GM21723 (cell line): ENCODE measurements at regions not wholly inside any gene's neighbourhood (a gene's known extent, or its start where the extent isn't known, plus 50 kb on each side); places are given as distances from the start of the nearest gene placed in this dataset.
"Not testable (repeated sequence)": the region's sequence is repeated elsewhere in the genome, so short reads cannot be mapped to it uniquely, and the experiment has no call there.

Experiments used
- ATAC-seq: cut with Tn5 transposase; IDR thresholded peaks from one replicate; pipeline ENCODE4 v1.9.1; 2021; ENCODE audit warnings: mild to moderate bottlenecking, moderate library complexity; ENCODE audit not compliant: unreplicated experiment

DNA sequence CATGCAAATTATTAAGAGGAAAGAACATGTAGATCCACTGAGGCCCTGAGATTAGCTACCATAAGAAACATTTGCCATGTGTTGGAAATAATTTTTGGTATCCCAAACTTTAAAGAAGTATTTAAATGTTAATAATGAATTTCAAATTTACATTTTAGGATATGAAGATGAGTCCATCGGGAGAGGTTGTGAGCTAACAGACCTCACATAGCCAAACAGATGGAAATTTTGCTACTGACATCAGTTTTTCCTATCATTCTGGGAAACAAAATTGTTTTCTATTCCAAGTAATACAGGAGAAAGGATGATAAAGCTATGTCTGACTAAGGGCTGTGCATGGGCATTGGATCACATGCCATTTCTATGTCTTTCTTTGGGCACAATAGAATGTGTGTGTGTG lies 809.6 kb downstream of the TENT5A start:
- ATAC-seq = no peak

GRCh38 chr6:80940976-80941375 lies 811.5 kb downstream of the TENT5A start:
- no peak for ATAC-seq

GRCh38 chr6:80940571-80940970 lies 811.9 kb downstream of the TENT5A start:
- no peak for ATAC-seq

DNA sequence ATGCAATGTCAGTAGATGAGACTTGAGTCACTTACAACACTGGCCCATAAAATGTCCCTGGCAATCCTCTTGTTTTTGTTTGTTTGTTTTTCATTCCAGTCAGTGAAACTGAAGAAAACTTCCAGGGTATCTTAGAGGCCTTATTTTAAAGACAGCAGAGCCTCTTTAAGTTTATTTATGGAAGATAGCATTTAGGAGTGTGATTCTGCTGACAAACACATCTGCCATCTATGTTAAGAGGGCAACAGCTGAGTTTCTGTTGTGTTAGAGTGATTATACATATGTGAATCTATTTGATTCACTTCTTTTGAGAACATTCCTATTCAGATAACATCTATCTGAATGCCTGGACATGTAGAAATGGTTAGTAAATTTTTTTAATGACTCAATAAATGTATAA lies 812.6 kb downstream of the TENT5A start:
- no peak for ATAC-seq

GRCh38 chr6:80939480-80939879 lies 813.0 kb downstream of the TENT5A start:
- ATAC-seq = no peak

- no peak for ATAC-seq
These were observed 814.4 kb downstream of the TENT5A start for GRCh38 chr6:80938131-80938530.

- no peak for ATAC-seq
These were observed 820.1 kb downstream of the TENT5A start for GRCh38 chr6:80932359-80932758.

DNA sequence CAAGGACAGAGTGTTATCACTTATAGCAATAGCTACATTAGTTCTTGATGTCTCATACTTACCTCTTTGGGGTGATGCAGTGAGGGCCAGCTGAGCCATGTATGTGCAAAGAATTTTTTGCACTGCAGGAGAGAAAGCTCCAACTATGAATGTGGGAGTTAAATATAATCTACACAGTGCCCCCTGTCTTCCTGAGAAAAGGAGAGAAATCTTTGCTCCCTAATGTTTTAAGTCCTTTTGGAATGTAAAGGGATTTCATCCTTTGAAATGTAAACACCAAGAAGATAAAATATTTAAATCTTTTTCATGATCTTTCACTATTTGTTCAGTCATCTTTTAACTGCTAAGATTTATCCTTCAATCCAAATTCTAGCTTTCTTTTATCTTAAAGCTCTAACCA lies 822.1 kb downstream of the TENT5A start:
- ATAC-seq = no peak

DNA sequence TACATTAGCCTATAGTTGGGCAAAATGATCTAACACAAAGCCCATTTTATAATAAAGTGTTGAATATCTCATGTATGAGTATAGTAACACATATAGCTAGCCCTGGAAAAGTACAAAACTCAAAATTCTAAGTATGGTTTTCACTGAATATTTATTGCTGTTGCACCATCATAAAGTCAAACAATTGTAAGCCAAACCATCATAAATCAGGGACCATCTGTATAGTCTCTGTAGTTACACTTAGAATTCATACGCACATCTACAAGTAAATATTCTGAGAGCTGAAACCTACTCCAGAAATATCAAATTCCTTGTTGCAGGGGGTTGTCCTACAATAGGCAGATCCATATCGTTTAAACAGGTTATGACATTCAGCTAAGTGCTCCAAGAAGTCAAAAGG lies 817.3 kb downstream of the BCKDHB start:
- ATAC-seq = no peak

DNA sequence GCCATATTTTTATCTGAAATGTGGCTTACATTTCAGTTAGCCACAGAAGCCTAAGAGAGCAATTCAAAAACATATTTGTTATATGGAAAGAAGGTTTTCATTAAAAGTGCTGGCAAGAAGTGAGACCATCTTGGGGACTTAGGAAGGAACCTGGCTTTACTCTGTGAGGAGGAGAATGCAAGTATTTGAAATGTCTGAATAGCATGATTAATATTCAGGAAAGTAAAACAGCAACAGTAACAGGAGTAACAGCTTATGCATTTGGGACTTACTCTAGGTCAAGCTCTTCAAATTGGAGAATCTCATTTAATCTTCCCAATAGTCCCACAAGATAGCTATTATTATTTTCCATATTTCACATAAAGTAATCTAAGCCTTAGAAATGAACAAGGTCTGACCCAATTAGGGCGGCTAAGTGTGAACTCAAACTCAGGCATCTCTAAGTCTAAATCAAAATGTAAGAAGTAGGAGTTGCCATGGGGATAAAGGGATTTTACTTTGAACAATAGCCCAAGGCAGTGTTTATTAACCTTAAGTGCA lies 816.5 kb downstream of the BCKDHB start:
- no peak for ATAC-seq

DNA sequence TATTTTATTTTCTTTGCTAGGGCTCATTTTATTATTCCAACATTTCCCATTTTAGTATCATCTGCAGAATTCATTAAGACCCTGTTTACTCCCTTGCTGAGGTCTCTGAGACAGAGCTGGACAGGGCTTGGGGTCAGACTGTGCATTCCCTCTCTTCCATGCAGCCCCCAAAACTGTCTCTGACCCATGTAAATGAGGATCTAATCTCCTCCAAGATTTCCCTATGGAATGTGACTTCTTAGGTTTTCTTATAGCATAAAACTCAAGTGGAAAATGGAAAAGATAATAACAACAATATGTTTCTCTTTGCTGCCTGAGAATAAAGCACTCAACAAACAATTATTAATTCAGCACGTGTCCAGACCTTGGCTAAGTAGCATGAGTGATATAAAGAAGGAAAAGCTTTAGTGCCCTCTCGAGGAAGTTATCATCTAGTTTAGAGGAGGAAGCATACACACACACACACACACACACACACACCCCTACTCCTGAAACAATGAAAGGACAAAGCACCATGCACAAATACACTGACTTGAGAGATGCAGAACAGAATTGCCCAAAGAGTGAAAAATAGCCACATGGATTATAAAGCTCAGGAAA lies 815.5 kb downstream of the BCKDHB start:
- no peak for ATAC-seq

- no peak for ATAC-seq
These were observed 801.4 kb downstream of the BCKDHB start for GRCh38 chr6:80907831-80908230.

DNA sequence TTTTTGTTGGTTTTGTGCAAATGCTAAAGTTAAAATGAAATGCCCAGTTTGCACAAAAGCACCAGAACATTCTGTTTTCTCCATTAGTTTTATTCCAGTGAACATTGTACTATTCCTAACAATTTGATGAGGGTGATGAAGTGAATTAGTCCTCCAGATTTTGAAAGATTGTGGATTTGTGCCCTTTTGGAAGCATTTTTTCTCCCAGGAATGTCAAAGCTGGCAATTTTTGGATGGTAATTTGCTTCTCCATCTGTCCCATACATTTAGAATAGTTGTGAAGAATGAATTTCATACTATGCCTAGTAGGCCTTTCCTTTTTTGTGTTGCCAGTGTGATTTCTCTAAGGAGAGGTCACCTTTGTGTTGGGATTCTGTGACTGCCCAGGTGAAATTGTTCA lies 797.2 kb downstream of the BCKDHB start:
- ATAC-seq = no peak

DNA sequence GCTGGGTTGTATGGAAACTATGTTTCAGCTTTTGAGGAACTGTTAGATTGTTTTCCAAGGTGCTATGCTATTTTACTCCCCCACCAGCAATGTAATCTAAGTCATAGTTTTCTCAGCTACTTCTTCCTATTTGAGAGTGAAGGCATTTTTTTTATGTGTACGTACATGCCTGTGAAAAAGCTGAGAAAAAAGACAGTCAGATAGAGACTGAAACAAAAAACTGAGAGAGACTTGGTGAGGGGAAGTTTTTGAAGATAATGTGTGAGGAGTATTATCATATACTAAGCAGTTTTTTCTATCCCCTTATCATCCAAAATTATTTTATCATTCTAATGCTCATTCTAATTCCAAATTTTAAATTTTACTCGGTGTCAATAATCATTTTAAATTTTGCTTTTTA lies 780.0 kb downstream of the BCKDHB start:
- ATAC-seq = no peak

DNA sequence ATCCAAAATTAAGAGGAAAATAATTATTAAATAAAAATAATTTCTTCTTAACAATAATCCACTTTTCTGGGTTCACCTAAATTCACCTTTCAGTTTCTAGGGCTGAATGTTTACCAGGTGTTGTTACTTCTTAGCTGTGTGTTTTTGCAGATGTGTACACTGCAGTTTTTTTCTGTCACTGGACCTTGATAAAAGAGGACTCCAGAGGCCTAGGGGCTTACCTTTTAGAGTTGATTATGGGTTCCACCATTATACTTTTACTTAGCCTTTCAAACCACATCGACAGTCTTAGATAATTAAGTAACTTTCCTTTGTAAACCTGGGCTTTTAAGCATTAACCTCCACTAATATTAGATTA lies 766.5 kb downstream of the BCKDHB start:
- ATAC-seq = no peak

DNA sequence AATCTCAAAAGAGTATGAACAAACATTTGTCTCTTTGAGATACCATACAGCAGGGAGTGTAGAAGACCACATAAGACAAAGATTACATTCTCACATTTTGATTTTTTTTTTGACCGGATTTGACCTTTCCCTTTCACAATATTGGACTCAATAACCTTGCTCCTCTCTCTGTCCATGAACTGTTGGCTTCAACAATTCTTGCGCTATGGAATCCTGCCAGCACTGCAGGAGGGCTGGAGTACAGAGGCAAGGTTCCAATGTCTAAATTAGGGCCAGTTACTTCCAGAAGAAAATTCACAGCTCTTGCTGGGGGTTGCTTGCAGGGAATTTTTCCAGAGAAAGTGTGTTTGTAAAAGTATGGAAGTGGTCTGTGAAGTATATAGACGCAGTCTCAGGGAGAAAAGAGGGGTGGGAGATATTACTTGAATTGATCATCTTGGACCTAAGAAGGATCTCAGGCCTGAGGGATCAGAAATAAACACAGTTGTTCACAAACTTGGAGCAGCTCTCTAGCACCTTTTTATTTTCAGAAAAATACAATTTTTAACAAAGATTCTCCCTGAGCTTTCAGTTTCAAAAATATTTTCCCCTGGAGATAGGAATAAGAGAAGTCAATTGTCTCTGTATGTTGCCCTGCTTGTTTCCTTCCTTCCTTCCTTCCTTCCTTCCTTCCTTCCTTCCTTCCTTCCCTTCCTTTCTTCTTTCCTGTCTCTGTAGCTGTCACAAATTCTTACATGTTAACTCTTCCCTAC lies 765.9 kb downstream of the BCKDHB start:
- ATAC-seq = no peak

DNA sequence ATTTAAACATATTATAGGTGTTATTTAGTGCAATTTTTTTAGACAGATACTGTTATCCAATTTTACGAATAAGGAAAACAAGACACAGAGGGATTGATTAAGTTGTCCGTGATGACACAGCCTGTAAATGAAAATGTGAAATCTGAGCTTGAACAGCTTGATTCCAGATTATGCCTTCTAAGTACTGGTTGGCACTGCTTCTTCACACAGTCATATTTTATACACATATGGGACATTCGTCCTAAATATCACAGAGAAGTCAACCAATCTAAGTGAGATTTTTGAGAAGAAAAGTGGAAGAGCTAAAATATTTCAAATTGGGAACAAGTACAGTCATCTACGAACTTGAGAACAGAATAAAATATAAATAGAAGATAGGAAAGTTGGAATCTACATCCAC lies 756.3 kb downstream of the BCKDHB start:
- ATAC-seq = no peak

DNA sequence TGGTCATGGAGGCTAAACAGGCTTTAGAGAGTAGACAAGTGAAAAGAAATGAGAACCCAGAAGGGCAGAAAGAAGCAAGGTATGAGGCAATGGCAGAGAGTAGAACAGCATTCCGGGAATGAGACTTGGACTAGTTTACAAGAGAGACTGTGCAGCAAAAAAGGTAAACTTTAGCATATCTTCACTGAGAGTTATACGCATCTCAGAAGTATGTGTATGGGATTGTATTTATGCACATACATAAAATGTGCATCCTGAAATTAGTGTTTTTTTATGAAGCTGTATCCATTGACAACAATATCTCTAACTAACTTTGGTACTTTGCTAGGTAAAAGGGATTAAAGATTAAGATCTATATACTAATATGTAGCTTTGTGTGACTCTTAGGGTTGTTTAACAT lies 753.6 kb downstream of the BCKDHB start:
- ATAC-seq = no peak

GRCh38 chr6:80847973-80848372 lies 741.5 kb downstream of the BCKDHB start:
- ATAC-seq = not testable (repeated sequence)

DNA sequence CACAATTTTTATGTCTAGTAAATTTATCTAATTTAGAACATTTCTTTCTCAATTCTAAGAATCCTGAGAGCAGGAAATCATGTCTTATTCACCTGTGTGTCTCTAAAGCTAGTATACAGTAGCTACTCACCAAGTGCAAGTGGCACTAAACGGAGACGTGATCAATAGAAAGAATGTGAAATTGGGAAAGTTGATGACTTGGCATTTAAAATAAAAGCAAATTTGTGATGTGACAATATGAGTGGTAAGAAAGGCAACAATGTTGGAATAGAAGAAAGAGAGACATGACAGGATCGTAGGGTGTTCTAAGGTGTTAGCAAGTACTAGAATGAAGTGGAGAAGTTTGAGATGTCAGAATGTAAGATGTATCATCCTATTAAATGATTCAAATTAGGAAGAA lies 725.9 kb downstream of the BCKDHB start:
- no peak for ATAC-seq

- ATAC-seq = no peak
These were observed 686.9 kb downstream of the BCKDHB start for GRCh38 chr6:80793411-80793810.

GRCh38 chr6:80792151-80792550 lies 685.7 kb downstream of the BCKDHB start:
- ATAC-seq = no peak
